ENCODE measurements at regions not wholly inside any gene's neighbourhood (a gene's known extent, or its start where the extent isn't known, plus 50 kb on each side); places are given as distances from the start of the nearest gene placed in this dataset.

DNA sequence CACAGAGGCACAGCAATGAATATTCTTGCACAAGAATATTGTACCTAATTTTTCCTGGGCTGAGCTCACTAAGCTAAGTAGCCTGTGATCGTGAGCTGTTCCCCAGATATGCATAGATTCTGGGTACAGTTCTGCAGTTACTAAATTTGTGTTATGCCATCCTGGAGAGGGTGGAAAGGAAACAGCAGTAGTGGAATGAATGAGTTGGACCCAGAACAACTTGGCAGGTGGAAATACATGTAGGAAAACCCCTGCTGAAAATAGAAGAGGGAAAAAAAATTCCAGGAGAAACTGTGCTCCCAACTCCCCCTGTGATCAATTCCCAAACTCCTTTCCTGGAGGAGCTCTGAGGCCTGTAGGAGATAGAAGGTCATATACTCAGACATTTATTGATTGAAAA, 181.5 kb upstream of the MGAT5 start:
- TF ChIP-seq SUZ12 (IDR thresholded peaks at IDR 0.05; ENCODE audit: extremely low read depth, insufficient read depth, insufficient read length) (no peak), YY1 (IDR thresholded peaks at IDR 0.05; ENCODE audit: insufficient read depth, insufficient read length) (no peak)
